Testis (tissue), 2 donors: ENCODE measurements at regions not wholly inside any gene's neighbourhood (a gene's known extent, or its start where the extent isn't known, plus 50 kb on each side); places are given as distances from the start of the nearest gene placed in this dataset.

Source experiments
- CTCF ChIP-seq, 3 experiments: fragments of 450-650 bp in 2 of 3; fragments of 200-600 bp in 1 of 3; sonication (generic) in 1 of 3; IDR thresholded peaks; one replicate each; pipeline ENCODE4 v1.5.1; 2016 to 2019; ENCODE audit warnings: antibody characterized with exemption in 3 of 3, mild to moderate bottlenecking in 2 of 3, moderate library complexity in 1 of 3
- POLR2A ChIP-seq: fragments of 450-650 bp; IDR thresholded peaks from one replicate; pipeline ENCODE4 v1.6.1; 2017; ENCODE audit warnings: antibody characterized with exemption, mild to moderate bottlenecking, moderate library complexity

GRCh38 chr9:17862629-17863028 is 283.8 kb downstream of the SH3GL2 start:
- TF ChIP-seq CTCF (IDR thresholded peaks at IDR 0.05) (no peak), POLR2A (no peak)
